HT1080 (cell line): ENCODE measurements at regions not wholly inside any gene's neighbourhood (a gene's known extent, or its start where the extent isn't known, plus 50 kb on each side); places are given as distances from the start of the nearest gene placed in this dataset.
"Not testable (repeated sequence)": the region's sequence is repeated elsewhere in the genome, so short reads cannot be mapped to it uniquely, and the experiment has no call there.

Experiments
- DNase-seq: peaks from one replicate; pipeline ENCODE4 v3.0.0-alpha.2; 2015; ENCODE audit warnings: low read depth

DNA sequence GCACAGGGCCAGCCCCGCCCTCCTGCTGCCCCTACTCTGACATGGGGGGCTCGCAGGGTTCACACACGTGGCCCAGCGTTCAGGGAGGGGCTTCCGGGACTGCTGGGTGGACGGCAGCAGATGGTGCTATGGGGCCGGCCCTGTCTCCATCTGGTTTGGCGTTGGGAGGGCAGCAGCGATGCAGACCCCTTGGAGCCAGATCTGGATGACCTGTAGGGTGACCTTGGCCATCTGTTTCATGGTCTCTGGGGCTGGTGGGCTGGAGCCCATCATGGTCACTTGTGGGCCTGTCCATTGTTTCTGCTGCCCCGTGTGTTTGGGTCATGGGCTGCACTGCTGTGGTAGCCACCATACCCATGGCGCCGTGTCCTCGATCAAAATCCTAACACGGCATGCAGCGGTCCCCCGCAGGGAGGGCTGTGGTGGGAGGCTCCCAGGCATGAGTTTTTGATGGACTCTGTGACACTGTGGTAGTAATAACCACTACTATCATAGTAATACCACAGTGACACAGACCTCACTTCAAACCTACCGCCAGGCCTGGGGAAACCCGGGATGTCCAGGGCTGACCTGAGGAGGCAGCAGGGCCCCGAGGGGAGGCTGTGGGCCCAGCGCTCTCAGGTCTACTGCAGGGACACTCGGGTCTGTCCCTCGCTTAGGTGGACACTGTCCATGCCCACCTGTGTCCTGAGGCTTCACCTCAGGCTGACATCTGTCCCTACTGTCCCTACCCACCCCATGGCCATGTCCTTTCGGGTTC lies 359.4 kb downstream of the TMEM121 start:
- no peak for DNase-seq

DNA sequence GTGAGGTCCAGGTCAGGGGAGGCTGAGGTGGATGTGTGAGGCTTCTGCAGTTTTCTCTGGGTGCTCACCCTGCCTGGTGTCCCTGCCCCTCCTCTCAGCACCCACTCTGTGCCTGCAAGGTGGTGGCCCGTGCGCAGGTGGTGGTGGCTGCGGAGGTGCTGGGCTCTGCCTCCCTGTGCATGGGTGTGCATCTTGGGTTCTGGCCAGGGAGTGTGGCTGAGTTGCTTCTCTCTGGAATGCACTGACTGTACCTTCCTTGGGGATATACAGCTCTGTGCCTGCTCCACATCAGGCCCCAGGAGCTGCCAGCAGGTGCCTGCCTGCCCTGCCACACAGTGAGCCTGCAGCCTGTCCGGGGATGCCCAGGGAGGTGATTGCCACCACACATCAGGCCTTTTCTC lies 360.4 kb downstream of the TMEM121 start:
- not testable (repeated sequence) for DNase-seq

- DNase-seq: no peak
Measured at GRCh38 chr14:105887692-105888091, 361.3 kb downstream of the TMEM121 start.

- DNase-seq: no peak
Measured at GRCh38 chr14:105888151-105888550, 361.8 kb downstream of the TMEM121 start.

- no peak for DNase-seq
Measured at GRCh38 chr14:105888784-105889665, 362.6 kb downstream of the TMEM121 start.

- no peak for DNase-seq
Measured at GRCh38 chr14:105889666-105890473, 363.5 kb downstream of the TMEM121 start.

DNA sequence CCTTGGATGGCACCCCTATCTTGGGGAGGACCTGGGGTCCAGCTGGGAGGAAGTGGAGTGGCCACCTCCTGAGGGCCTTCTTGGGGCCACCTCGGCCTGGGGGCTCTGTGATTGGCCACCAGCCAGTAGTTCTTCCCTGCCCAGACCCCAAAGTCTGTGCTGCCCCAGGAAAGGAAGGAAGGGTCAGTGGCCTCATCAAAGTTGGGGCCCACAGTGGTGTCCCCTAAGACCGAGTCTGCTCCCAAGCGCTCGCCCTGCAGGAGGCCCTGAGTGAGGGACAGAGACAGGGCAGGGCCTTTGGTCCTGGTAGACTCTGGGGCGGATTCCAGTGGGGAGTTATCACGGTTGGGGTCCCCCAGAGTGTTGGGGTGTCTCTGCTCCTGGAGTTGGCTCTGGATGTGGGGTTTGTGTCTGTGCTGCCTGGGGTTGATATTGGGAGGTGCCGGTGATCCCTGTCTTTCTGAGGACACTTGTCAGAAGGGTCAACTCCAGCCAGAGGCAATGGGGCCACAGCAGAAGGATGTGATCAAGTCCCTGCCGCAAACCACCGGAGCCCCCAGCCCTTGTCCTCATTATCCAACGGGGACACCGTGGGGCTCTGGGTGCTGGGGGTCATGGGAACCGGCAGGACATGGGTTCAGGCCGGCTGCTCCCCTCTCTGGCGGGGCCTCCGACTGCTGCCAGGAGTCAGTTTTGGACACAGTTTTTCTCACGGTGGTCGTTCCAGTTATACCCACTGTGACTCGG lies 364.3 kb downstream of the TMEM121 start:
- DNase-seq: no peak

GRCh38 chr14:105891221-105891602 lies 364.8 kb downstream of the TMEM121 start:
- no peak for DNase-seq

- no peak for DNase-seq
Measured at GRCh38 chr14:105891631-105892452, 365.5 kb downstream of the TMEM121 start.

DNA sequence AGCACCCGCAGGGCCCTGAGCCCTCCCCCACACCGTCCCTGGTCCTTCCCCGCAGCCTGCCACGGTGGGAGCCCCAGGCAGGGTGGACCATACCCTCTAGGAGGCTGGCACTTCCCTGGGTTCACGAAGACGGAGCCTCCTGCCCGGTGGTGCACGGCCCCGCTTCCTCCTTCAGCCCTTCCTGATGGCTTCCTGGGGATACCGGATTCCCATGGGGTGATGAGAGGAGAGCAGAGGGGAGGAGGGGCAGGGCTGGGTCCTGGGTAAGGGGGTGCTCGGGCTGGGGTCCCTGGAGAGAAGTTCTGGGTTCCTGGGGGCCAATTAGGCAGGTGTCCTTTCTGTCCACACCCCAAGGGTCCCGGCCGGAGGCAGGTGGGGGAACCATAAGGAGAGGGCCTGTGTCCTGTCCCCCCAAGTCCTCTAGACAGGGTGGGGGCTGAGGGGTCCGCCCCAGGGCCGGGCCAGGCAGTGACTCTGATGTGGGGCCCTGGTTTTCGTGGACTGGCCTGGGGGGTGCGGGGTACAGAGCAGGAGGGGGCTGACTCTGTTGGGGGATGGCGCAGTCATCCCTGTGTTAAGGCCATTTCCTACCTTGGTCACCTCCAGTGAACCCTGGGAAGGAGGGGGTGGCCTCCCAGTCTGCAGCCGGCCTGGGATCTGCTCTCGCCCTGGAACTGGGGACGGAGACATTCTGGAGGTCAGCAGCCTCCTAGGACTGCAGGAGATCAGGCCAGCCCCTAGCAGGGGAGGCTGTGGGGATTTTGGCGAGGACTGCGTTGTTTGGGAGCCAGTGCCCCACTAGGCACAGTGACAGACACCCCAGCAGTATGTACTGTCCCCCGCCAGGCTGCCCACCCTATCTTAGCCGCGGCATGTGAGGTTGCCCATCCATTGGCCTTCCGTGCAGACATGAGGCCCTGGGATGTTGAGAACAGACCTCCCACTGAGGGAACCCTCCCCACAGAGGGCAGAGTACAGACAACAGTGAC lies 366.4 kb downstream of the TMEM121 start:
- not testable (repeated sequence) for DNase-seq

GRCh38 chr14:105893686-105894085 lies 367.3 kb downstream of the TMEM121 start:
- not testable (repeated sequence) for DNase-seq

- DNase-seq: no peak
Measured at GRCh38 chr14:105894125-105894977, 368.0 kb downstream of the TMEM121 start.

DNA sequence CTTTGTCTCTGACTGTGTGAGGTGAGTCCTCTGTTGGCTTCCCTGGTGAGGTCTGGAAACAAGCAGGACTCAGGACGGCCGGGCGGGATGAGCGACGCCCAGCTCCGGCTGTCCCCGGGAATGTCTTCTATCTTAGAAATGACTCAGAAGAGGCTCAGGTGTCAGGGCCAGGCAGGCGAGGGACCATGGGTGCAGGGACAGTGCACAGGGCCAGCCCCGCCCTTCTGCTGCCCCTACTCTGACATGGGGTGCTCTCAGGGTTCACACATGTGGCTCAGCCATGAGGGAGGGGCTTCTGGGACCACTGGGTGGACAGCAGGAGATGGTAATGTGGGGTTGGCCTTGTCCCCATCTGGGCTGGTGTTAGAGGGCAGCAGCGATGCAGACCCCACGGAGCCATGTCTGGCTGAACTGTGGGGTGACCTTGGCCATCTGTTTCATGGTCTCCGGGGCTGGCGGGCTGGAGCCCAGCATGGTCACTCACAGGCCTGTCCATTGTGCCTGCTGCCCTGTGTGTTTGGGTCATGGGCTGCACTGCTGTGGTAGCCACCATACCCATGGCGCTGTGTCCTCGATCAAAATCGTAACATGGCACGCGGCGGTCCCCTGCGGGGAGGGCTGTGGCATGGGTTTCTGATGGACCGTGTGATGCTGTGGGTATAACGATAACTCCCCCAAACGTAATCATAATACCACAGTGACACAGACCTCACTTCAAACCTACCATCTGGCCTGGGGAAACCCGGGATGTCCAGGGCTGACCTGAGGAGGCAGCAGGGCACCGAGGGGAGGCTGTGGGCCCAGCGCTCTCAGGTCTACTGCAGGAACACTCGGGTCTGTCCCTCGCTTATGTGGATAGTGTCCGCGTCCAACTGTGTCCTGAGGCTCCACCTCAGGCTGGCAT lies 368.8 kb downstream of the TMEM121 start:
- no peak for DNase-seq

- DNase-seq: not testable (repeated sequence)
Measured at GRCh38 chr14:105896206-105896605, 369.8 kb downstream of the TMEM121 start.

DNA sequence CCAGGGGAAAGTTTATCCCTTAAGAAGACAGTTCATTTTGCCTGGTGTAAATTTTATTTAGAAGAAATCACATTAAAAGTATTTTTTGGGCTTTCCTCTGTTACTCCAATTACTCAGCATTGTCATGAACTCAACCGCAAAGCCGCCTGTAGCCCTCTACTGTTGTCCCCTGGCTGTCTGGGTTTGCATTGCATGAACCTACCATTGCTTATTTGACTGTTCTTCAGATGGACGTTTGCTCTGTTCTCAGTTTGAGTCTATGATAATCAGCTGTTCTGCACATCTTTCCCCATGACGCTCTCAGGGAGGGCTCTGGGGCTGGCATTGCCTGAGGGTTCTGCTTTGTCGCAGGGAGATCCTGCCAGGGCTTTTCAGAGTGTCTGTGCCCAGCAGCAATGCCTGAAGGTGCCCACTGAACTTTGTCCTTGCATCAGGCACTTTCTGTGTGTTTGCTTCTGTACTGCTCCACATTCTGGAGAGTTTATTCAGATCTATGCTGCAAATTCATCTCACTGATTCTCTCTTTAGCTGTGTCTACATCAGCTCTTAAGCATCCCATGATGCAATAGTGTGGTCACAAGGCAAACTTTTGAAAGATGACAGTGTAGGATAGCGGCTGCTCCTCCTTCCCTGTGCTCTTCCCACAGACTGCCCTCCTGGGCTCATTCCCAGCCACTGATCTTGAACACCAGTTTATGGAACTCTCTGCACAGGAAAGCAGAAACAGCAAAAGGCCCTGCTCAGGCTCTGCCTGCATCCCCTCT lies 370.8 kb downstream of the TMEM121 start:
- not testable (repeated sequence) for DNase-seq

- no peak for DNase-seq
Measured at GRCh38 chr14:105897725-105898113, 371.3 kb downstream of the TMEM121 start.
